MM.1S (cell line): ENCODE measurements at regions not wholly inside any gene's neighbourhood (a gene's known extent, or its start where the extent isn't known, plus 50 kb on each side); places are given as distances from the start of the nearest gene placed in this dataset.

Experiments
- DNase-seq: peaks from one replicate; pipeline ENCODE4 v3.0.0-alpha.2; 2015
- H2AFZ ChIP-seq: fragments of 300-600 bp; sonication (generic); 2 replicates; pipeline ENCODE4 v1.6.0; 2016; ENCODE audit warnings: antibody characterized with exemption, low read length
- H3F3A ChIP-seq: fragments of 300-600 bp; sonication (generic); 2 replicates; pipeline ENCODE4 v1.6.1; 2016; ENCODE audit warnings: mild to moderate bottlenecking, antibody characterized with exemption, low read length, moderate library complexity, mixed read lengths; ENCODE audit not compliant: insufficient read depth
- H3K27ac ChIP-seq: fragments of 300-600 bp; sonication (generic); 2 replicates; pipeline ENCODE4 v1.5.1; 2016; ENCODE audit warnings: mild to moderate bottlenecking, low read length
- H3K27me3 ChIP-seq: fragments of 300-600 bp; sonication (generic); replicated peaks from 2 replicates; pipeline ENCODE4 v1.6.0; 2016; ENCODE audit warnings: low read length; ENCODE audit not compliant: insufficient read depth
- H3K36me3 ChIP-seq: fragments of 300-600 bp; sonication (generic); replicated peaks from 2 replicates; pipeline ENCODE4 v1.6.1; 2016; ENCODE audit warnings: mild to moderate bottlenecking, low read length, mixed read lengths; ENCODE audit not compliant: insufficient read depth
- H3K4me1 ChIP-seq: fragments of 300-600 bp; sonication (generic); 2 replicates; pipeline ENCODE4 v1.6.1; 2016; ENCODE audit warnings: low read length, mixed read lengths
- H3K4me2 ChIP-seq: fragments of 300-600 bp; sonication (generic); 2 replicates; pipeline ENCODE4 v1.6.0; 2016; ENCODE audit warnings: low read depth, low read length
- H3K4me3 ChIP-seq: fragments of 300-600 bp; sonication (generic); 2 replicates; pipeline ENCODE4 v1.5.1; 2016; ENCODE audit warnings: low read length, mixed read lengths
- H3K79me2 ChIP-seq: fragments of 300-600 bp; sonication (generic); 2 replicates; pipeline ENCODE4 v1.6.1; 2016; ENCODE audit warnings: mixed run types, low read length, mixed read lengths
- H3K9ac ChIP-seq: fragments of 300-600 bp; sonication (generic); 2 replicates; pipeline ENCODE4 v1.6.1; 2016; ENCODE audit warnings: low read length, mixed read lengths
- H3K9me2 ChIP-seq: fragments of 300-600 bp; sonication (generic); replicated peaks from 2 replicates; pipeline ENCODE4 v1.6.1; 2016; ENCODE audit warnings: mild to moderate bottlenecking, low read length, mixed read lengths; ENCODE audit not compliant: insufficient read depth
- H3K9me3 ChIP-seq: fragments of 300-600 bp; sonication (generic); replicated peaks from 2 replicates; pipeline ENCODE4 v1.6.1; 2016; ENCODE audit warnings: mild to moderate bottlenecking, low read length, mixed read lengths; ENCODE audit not compliant: insufficient read depth
- H4K20me1 ChIP-seq: fragments of 300-600 bp; sonication (generic); 2 replicates; pipeline ENCODE4 v1.6.1; 2016; ENCODE audit warnings: mild to moderate bottlenecking, low read length, moderate library complexity, mixed read lengths; ENCODE audit not compliant: insufficient read depth
- EZH2 ChIP-seq: fragments of 300-600 bp; sonication (generic); optimal IDR thresholded peaks from 2 replicates; pipeline ENCODE3; 2017; ENCODE audit warnings: low read depth, mild to moderate bottlenecking, antibody characterized with exemption, low read length, mixed read lengths
- EZH2phosphoT487 ChIP-seq: fragments of 300-600 bp; sonication (generic); IDR thresholded peaks from 2 replicates; pipeline ENCODE4 v1.6.1; 2018; ENCODE audit warnings: antibody characterized with exemption, low read length
- TF ChIP-seq, protein P1 (sequence below): fragments of 300-600 bp; sonication (generic); IDR thresholded peaks from 2 replicates; pipeline ENCODE4 v1.5.1; 2016; ENCODE audit warnings: antibody characterized with exemption, low read length, mixed read lengths

DNA sequence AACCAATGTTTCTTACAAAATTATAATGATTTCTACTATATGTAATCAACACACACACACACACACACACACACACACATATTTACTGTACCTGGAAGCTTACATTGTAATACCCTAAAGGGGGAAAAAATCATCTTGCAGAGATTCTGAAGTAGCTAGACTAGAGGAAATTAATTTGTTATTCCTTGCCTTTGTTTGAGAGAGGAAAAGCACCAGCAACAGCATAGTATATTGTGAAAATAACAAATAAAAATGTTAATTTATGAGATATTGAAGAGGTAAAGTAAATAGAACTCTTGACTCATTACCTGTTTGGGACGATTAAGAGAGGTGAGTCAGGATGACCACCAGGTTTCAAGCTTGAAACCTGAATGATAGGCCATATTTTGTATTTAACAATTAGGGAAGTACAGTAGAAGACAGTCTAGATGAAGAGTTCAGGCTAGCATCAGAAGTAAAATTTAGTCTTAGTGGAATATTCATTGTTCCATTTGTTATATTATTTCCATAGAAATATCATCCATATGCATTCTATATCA is 873.4 kb upstream of the PCDH10 start:
- H3K36me3 ChIP-seq = no peaks in the 10 kb centered on the region
- H3K4me3 ChIP-seq = no peak overlapping the region
- no peaks in the 10 kb centered on the region for H3F3A ChIP-seq
- no peak overlapping the region for H3K27ac ChIP-seq
- H3K4me2 ChIP-seq = no peak overlapping the region
- H3K79me2 ChIP-seq = no peaks in the 10 kb centered on the region
- no peaks in the 10 kb centered on the region for H3K4me1 ChIP-seq
- no peaks in the 10 kb centered on the region for H3K27me3 ChIP-seq
- no peaks in the 10 kb centered on the region for H3K9me3 ChIP-seq
- no peak for DNase-seq
- H3K9me2 ChIP-seq = no peaks in the 10 kb centered on the region
- no peak overlapping the region for H3K9ac ChIP-seq
- no peak overlapping the region for H2AFZ ChIP-seq
- TF ChIP-seq, protein P1, sequence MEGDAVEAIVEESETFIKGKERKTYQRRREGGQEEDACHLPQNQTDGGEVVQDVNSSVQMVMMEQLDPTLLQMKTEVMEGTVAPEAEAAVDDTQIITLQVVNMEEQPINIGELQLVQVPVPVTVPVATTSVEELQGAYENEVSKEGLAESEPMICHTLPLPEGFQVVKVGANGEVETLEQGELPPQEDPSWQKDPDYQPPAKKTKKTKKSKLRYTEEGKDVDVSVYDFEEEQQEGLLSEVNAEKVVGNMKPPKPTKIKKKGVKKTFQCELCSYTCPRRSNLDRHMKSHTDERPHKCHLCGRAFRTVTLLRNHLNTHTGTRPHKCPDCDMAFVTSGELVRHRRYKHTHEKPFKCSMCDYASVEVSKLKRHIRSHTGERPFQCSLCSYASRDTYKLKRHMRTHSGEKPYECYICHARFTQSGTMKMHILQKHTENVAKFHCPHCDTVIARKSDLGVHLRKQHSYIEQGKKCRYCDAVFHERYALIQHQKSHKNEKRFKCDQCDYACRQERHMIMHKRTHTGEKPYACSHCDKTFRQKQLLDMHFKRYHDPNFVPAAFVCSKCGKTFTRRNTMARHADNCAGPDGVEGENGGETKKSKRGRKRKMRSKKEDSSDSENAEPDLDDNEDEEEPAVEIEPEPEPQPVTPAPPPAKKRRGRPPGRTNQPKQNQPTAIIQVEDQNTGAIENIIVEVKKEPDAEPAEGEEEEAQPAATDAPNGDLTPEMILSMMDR = no peak
- TF ChIP-seq EZH2 (no peak), EZH2phosphoT487 (no peak)
- no peaks in the 10 kb centered on the region for H4K20me1 ChIP-seq

DNA sequence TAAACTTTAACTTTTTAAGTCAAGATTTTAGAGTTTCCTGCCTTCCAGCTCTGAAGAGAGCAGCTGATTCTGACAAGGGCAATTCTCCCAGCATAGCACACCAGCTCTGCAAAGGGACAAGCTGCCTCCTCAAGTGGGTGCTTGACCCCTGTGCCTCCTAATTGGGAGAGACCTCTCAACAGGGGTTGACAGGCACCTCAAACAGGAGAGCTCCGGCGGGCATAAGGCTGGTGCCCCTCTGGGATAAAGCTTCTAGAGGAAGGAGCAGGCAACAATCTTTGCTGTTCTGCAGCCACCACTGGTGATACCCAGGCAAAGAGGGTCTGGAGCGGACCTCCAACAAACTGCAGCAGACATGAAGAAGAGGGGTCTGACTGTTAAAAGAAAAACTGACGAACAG is 872.9 kb upstream of the PCDH10 start:
- no peak overlapping the region for H2AFZ ChIP-seq
- H4K20me1 ChIP-seq = no peaks in the 10 kb centered on the region
- TF ChIP-seq EZH2 (no peak), EZH2phosphoT487 (no peak)
- TF ChIP-seq, protein P1 = no peak
- DNase-seq = no peak
- H3K9me2 ChIP-seq = no peaks in the 10 kb centered on the region
- H3K27ac ChIP-seq = no peak overlapping the region
- no peak overlapping the region for H3K4me3 ChIP-seq
- H3K27me3 ChIP-seq = no peaks in the 10 kb centered on the region
- H3K9me3 ChIP-seq = no peaks in the 10 kb centered on the region
- no peaks in the 10 kb centered on the region for H3F3A ChIP-seq
- H3K4me1 ChIP-seq = no peaks in the 10 kb centered on the region
- H3K79me2 ChIP-seq = no peaks in the 10 kb centered on the region
- no peak overlapping the region for H3K9ac ChIP-seq
- H3K36me3 ChIP-seq = no peaks in the 10 kb centered on the region
- no peak overlapping the region for H3K4me2 ChIP-seq

DNA sequence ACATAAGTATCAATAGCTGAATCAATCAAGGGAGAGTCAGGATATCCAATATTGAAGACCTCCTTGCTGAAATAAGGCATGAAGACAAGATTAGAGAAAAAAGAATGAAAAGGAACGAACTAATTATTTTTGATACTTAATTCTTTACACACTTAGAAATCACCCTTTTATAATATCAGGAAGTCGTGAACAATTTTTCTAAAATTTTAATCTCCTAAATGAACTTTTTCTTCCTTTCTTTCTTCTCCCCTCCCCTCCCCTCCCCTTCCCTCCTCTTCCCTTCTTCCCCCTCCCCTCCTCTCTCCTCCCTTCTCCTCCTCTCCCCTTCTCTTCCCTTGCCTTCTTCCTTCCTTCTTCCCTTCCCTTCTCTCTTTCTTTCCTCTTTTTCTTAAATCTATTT is 872.1 kb upstream of the PCDH10 start:
- no peaks in the 10 kb centered on the region for H3K9me3 ChIP-seq
- no peaks in the 10 kb centered on the region for H4K20me1 ChIP-seq
- H3K9ac ChIP-seq = no peak overlapping the region

More for the DNA sequence above, 872.1 kb upstream of the PCDH10 start:
- Histone ChIP-seq H3F3A (no peaks in the 10 kb centered on the region), H3K27me3 (no peaks in the 10 kb centered on the region), H3K9me2 (no peaks in the 10 kb centered on the region), H3K27ac (no peak overlapping the region), H3K4me2 (no peak overlapping the region), H3K36me3 (no peaks in the 10 kb centered on the region), H3K79me2 (no peaks in the 10 kb centered on the region), H3K4me1 (no peaks in the 10 kb centered on the region), H2AFZ (no peak overlapping the region), H3K4me3 (no peak overlapping the region)
- no peak for DNase-seq
- TF ChIP-seq, protein P1 = no peak
- no peak for TF ChIP-seq EZH2
- no peak for TF ChIP-seq EZH2phosphoT487
